Heart right ventricle (tissue), 16 donors: ENCODE measurements at regions not wholly inside any gene's neighbourhood (a gene's known extent, or its start where the extent isn't known, plus 50 kb on each side); places are given as distances from the start of the nearest gene placed in this dataset.

Experiments used
- ATAC-seq, 8 donors: fragments of 200-7000 bp; cut with Tn5 transposase; one replicate each; pipeline ENCODE4 v1.9.1; 2020; ENCODE audit warnings: mild to moderate bottlenecking in 8 of 8, moderate library complexity in 8 of 8, moderate number of reproducible peaks in 1 of 8
- DNase-seq, 2 donors: peaks; one replicate each; pipeline ENCODE4 v3.0.0-alpha.2; 2020
- H3K27ac ChIP-seq, 10 donors: fragments of 200-600 bp; sonication (generic) in 2 of 10; one replicate each; pipeline versions ENCODE4 v1.5.0 to v1.8.0; 2020 to 2022; ENCODE audit warnings: mild to moderate bottlenecking in 3 of 10
- H3K27me3 ChIP-seq, 7 donors: fragments of 200-600 bp; one replicate each; pipeline ENCODE4 v1.8.0; 2021 to 2022; ENCODE audit warnings: mild to moderate bottlenecking in 2 of 7
- H3K36me3 ChIP-seq, 9 donors: fragments of 200-600 bp; sonication (generic) in 1 of 9; one replicate each; pipeline versions ENCODE4 v1.5.0 to v1.8.0; 2020 to 2022; ENCODE audit warnings: mild to moderate bottlenecking in 2 of 9
- H3K4me1 ChIP-seq, 9 donors: fragments of 200-600 bp; sonication (generic) in 1 of 9; one replicate each; pipeline versions ENCODE4 v1.5.0 to v1.8.0; 2020 to 2022; ENCODE audit warnings: mild to moderate bottlenecking in 4 of 9
- H3K4me3 ChIP-seq, 10 donors: fragments of 200-600 bp; sonication (generic) in 2 of 10; one replicate each; pipeline versions ENCODE4 v1.5.0 to v1.8.0; 2020 to 2022; ENCODE audit warnings: mild to moderate bottlenecking in 7 of 10, moderate library complexity in 2 of 10
- H3K9me3 ChIP-seq, 11 donors: fragments of 200-600 bp in 10 of 11; sonication (generic) in 2 of 11; one replicate each; pipeline versions ENCODE4 v1.5.0 to v1.8.0; 2013 to 2022; ENCODE audit warnings: mild to moderate bottlenecking in 2 of 11, control low read depth in 1 of 11, moderate library complexity in 1 of 11
- WGBS, 2 donors: extraction: QIAGEN DNeasy Blood & Tissue Kit; methylation state at CpG; one replicate each; pipeline ENCODE4 v1.1.7; 2013; ENCODE audit warnings: inconsistent platforms in 1 of 2; 5-methylcytosine and 5-hydroxymethylcytosine counted together
- intact Hi-C, 10 donors: fragments of 100-400 bp; cut with DNase I; formaldehyde crosslinking; loops; one replicate each; pipeline versions ENCODE4 v1.11.1 to v1.14.2; 2022
- TF ChIP-seq, protein P1 (sequence below), 9 donors: fragments of 200-600 bp; sonication (generic) in 2 of 9; IDR thresholded peaks; one replicate each; pipeline versions ENCODE4 v1.5.0 to v1.8.0; 2021 to 2022; ENCODE audit warnings: antibody characterized with exemption in 9 of 9, mild to moderate bottlenecking in 5 of 9, moderate library complexity in 1 of 9
- donor health status: Arrhythmogenic right ventricular cardiomyopathy.
- donor health status: ischemic (EF 13 %, LVEDD 7.1; RV severe dilation, severe dysfunction).
- donor health status: healthy with polysubstance abuse.
- donor health status: DM: no; HTN: yes; CAD: no.
- donor health status: DM: no; HTN: no; CAD: no.
- donor health status: ischemic (EF 25% LVEDD 6.9; RV normal size, moderate dysfunction).
- donor health status: ischemic (EF 25% LVEDD 5.7; RV mildly dilated, moderate dysfunction).
- donor health status: healthy.
- donor health status: DM: yes; HTN: yes; CAD: no.
- donor health status: Ischemic cardiomyopathy.
- donor health status: ischemic (EF 35%, LVEDD 5.7; RV mildly dilated, moderate dysfunction).
- donor health status: nonischemic (EF 11% LVEDD 7.7; RV severe dilation, severe dysfunction).
- donor health status: DM: yes; HTN: yes; CAD: no.
- donor health status: PGD.
- donor health status: ischemic (EF 29% LVEDD 5.4; RV normal size, mild dysfunction).
- donor health status: nonischemic (EF 23%, LVEDD 6.1; RV moderate dilation, normal function).

DNA sequence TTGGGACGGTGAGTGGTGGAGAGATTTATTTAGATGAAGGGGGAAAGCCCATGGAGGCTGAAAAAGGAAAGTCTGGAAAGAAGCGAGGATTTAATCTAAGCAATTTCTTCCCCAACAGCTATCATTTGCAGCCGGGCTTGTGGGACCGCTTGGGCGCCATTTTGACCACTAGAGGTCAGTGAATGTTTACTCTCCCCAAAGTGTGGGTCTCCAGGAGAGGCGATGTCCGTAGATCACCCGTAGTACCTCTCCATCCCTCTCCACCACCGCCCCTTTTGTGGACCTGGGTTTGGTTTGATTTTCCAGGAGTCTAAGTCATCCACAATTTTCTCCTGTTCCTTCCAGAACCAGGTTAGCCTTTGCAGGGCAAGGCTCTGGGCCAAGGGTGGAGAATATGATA, 91.2 kb upstream of the PARP11 start:
- Histone ChIP-seq H3K27me3 (peaks cover 0 to 31% (median 0%) of the 10 kb centered on the region in 7 donors), H3K36me3 (no peaks in the 10 kb centered on the region), H3K9me3 (no peaks in the 10 kb centered on the region), H3K4me1 (no peaks in the 10 kb centered on the region), H3K4me3 (no peak overlapping the region), H3K27ac (no peak overlapping the region)
- TF ChIP-seq, protein P1, sequence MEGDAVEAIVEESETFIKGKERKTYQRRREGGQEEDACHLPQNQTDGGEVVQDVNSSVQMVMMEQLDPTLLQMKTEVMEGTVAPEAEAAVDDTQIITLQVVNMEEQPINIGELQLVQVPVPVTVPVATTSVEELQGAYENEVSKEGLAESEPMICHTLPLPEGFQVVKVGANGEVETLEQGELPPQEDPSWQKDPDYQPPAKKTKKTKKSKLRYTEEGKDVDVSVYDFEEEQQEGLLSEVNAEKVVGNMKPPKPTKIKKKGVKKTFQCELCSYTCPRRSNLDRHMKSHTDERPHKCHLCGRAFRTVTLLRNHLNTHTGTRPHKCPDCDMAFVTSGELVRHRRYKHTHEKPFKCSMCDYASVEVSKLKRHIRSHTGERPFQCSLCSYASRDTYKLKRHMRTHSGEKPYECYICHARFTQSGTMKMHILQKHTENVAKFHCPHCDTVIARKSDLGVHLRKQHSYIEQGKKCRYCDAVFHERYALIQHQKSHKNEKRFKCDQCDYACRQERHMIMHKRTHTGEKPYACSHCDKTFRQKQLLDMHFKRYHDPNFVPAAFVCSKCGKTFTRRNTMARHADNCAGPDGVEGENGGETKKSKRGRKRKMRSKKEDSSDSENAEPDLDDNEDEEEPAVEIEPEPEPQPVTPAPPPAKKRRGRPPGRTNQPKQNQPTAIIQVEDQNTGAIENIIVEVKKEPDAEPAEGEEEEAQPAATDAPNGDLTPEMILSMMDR (IDR thresholded peaks at IDR 0.05), result peak in 7 of 9 donors; percentile 33 to 58 (median 49)
- intact Hi-C loops, result no loop called here
- ATAC-seq (peak in 1 of 8 donors; percentile 49), DNase-seq (peak in 1 of 2 donors; percentile 7)
- WGBS, 2 donors, result 47 to 49% methylated on average over 9 of the region's 9 CpGs

DNA sequence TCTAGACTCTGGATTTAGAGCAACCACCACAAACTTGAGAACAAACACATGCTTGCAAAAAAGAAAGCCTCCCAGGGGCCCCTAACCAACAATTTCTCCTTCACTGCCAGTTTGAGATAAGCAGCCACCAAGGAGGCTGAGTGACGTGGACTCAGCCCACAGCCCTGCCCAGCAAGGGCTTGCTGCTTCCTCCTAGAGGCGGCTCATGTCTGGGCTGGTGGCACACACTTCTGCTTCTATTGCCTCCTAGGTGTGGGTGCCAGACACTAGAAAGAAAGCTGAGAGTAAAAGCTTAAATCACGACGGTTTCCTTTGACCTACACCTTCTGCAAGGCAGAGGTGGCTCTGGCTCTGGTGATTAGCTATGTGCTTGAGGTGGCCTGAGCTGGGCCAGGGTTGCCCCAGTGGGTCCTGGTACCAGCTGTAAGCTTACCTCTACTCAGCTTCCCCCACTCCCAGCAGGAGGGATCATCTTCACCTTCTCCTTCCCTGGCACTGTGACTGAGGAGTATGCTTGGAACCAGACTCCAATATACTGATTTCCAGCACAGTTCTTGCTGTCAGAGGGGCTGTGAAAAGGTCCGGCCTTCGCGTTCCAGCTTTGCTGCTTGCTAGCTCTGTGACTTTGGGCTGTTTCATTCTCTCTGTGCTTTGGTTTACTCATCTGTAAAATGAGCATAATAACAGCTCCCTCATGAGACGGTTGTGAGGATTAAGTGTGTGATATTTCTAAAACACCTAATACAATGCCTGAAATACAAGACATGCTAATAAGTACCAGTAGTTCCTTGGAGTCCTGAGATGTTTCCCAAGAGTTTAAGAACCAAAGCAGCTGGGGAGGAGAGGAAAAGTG, 89.7 kb upstream of the PARP11 start:
- H3K4me1 ChIP-seq, result no peaks in the 10 kb centered on the region
- peaks cover 0 to 22% (median 0%) of the 10 kb centered on the region in 7 donors for H3K27me3 ChIP-seq
- TF ChIP-seq, protein P1 (IDR thresholded peaks at IDR 0.05), result peak in 1 of 9 donors; percentile 43
- no peak overlapping the region for H3K4me3 ChIP-seq
- WGBS, 2 donors, result 79% methylated on average over 8 of the region's 8 CpGs
- ATAC-seq (peak in 3 of 8 donors; percentile 42 to 59 (median 49)), DNase-seq (peak in 1 of 2 donors; percentile 6)
- H3K27ac ChIP-seq, result peak overlapping the region in 1 of 10 donors; percentile 11
- no peaks in the 10 kb centered on the region for H3K36me3 ChIP-seq
- intact Hi-C loops, result no loop called here
- H3K9me3 ChIP-seq, result no peaks in the 10 kb centered on the region

DNA sequence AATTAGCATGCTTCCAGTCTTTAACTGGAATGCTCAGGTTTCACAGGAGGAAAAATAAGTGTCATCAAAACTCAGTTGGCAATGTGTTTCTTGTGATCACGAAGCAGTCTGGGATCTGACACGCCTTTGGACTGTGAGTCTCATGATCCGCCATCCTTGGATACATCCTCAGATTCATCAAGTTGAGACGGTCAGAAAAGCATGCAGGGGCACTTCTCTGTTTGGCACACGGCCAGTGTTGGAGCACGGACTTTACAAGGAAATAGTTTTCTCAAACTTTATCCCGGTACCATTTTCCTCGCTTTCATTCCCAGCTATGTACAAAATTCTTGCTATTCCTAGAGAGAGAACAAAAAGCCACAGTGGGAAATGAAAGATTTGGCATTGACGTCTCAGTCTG, 88.4 kb upstream of the PARP11 start:
- TF ChIP-seq, protein P1 (IDR thresholded peaks at IDR 0.05), result no peak

DNA sequence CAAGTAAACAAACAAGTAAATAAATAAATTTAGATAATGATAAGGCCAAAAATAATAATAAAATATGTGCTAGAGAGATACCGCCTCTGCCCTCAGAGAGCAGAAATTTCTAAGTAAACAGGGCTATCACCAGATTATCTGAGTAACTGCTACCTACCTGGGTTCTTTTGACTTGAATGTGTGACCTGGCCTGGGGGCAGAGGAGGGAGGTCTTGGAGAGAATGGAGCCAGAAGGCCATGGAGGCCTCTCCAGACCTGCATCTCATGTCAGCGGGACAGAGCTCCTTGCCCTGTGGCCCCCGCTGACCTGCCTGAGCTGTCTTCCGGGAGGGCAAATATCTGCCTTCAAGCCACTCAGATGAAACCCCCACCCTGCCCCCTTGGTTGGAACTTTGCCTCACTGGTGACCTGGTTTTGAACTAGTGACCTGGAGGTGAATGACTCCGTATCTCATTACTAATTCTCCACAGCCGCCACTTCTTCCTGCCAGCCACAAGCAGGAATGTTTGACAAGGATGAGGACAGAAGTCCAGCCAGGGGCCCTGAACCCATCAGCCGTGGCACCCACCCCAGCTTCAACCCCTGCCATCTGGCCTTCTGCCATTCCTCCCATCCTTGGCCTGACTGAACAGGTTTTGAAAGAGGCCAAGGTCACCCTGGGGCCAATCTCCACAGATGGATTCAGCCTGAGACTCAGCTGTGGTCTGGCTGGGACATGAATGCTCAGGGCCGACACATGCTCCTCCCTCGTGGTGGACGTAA, 86.8 kb upstream of the PARP11 start:
- WGBS, 2 donors, result 76 to 77% methylated on average over 10 of the region's 10 CpGs
- DNase-seq (peak in 1 of 2 donors; percentile 17), ATAC-seq (peak in 6 of 8 donors; percentile 52 to 80 (median 62))
- Histone ChIP-seq H3K4me3 (no peak overlapping the region), H3K36me3 (no peaks in the 10 kb centered on the region), H3K9me3 (no peaks in the 10 kb centered on the region), H3K27ac (no peak overlapping the region), H3K27me3 (peaks cover 0 to 14% (median 0%) of the 10 kb centered on the region in 7 donors), H3K4me1 (no peaks in the 10 kb centered on the region)
- TF ChIP-seq, protein P1 (IDR thresholded peaks at IDR 0.05), result no peak
- intact Hi-C loops, result no loop called here

More for the DNA sequence above, 88.4 kb upstream of the PARP11 start:
- no peak for DNase-seq
- H3K9me3 ChIP-seq, result no peaks in the 10 kb centered on the region
- no peak overlapping the region for H3K4me3 ChIP-seq
- ATAC-seq, result no peak
- no peaks in the 10 kb centered on the region for H3K4me1 ChIP-seq
- intact Hi-C loops, result no loop called here
- 58 to 66% methylated on average over 9 of the region's 9 CpGs for WGBS, 2 donors
- H3K27ac ChIP-seq, result peak overlapping the region in 1 of 10 donors; percentile 11
- H3K36me3 ChIP-seq, result no peaks in the 10 kb centered on the region
- peaks cover 0 to 19% (median 0%) of the 10 kb centered on the region in 7 donors for H3K27me3 ChIP-seq
